ENCODE measurements at regions not wholly inside any gene's neighbourhood (a gene's known extent, or its start where the extent isn't known, plus 50 kb on each side); places are given as distances from the start of the nearest gene placed in this dataset.
"Not testable (repeated sequence)": the region's sequence is repeated elsewhere in the genome, so short reads cannot be mapped to it uniquely, and the experiment has no call there.

DNA sequence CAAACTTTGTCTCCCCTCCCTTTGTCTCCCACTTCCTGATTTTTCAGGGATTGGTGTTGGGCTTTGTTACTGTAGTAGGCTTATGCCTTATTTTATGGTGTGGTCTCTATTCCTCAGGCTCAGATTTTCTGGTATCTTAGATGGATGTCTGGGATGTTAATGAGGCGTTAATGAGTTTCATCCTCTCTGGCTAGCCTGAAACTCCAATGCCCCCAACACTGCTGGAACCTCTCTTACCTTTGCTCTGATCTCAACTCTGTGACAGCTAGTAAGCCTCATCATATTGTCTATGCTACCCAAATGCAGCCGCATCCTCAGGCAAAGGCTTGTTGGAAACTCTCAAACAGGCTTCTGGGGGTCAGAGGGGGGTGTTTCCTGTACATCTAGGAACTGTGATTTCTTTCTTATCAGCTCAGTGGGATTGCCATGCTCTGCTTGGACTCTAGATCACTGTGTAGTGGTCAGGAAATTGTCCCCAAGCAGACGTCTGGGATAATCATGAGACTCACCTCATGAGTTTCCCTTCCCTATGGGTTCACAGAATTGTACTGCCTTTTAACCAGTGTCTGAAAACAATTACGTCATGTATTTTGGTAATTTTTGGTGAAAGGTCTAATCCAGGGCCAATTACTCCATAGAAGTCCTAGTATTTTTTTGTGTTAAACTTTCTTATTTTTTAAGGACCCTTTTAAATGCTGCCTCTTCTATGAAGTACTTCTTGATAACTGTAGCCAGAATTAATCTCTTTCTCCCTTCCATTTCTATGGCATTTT, 88.8 kb upstream of the TRPC7 start:
- no peak for DNase-seq

DNA sequence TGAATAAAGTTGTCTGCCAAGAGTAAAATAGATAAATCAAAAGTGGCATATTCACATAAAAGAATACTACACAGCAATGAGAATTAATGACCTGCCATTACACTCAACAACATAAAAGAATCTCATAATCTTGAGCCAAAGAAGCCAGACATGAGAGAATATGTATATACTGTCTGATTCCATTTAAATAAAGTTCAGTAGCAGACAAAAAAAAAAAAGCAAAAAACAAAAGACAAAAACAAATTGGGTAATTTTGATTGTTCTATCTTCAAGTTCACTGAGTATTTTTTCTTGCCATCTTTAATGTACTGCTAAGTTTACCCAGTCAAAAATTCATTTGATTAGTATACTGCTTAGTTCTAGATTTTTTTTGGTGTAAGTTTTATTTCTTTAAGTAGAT, 87.9 kb upstream of the TRPC7 start:
- DNase-seq, result no peak

DNA sequence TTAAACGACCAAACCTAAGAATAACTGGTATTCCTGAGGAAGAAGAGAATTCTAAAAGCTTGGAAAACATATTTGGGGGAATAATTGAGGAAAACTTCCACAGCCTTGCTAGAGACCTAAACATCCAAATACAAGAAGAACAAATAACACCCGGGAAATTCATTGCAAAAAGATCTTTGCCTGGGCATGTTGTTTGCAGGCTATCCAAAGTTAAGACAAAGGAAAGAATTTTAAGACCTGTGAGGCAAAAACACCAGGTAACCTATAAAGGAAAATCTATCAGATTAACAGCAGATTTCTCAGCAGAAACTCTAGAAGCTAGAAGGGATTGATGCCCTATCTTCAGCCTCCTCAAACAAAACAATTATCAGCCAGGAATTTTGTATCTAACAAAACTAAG, 82.2 kb upstream of the TRPC7 start:
- not testable (repeated sequence) for DNase-seq

DNA sequence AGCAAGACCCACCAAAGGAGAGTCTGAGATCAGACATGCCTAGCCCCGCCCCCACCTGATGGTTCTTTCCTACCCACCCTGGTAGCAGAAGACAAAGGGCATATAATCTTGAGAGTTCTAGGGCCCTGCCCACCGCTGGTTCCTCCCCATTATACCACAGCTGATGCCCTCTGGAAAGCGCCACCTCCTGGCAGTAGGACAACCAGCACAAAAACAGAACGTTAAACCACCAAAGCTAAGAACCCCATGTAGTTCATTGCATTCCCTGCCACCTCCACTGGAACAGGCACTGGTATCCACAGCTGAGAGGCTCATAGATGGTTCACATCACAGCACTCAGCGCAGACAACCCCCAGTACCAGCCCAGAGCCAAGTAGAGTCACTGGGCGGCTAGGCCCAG, 81.2 kb upstream of the TRPC7 start:
- no peak for DNase-seq

DNA sequence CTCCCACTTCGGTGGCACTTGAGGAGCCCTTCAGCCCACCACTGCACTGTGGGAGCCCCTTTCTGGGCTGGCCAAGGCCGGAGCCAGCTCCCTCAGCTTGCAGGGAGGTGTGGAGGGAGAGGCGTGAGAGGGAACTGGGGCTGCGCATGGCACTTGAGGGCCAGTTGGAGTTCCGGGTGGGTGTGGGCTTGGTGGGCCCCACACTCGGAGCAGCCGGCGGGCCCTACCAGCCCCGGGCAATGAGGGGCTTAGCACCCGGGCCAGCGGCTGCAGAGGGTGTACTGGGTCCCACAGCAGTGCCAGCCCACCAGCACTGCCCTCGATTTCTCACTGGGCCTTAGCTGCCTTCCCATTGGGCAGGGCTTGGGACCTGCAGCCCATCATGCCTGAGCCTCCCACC, 78.8 kb upstream of the TRPC7 start:
- not testable (repeated sequence) for DNase-seq

DNA sequence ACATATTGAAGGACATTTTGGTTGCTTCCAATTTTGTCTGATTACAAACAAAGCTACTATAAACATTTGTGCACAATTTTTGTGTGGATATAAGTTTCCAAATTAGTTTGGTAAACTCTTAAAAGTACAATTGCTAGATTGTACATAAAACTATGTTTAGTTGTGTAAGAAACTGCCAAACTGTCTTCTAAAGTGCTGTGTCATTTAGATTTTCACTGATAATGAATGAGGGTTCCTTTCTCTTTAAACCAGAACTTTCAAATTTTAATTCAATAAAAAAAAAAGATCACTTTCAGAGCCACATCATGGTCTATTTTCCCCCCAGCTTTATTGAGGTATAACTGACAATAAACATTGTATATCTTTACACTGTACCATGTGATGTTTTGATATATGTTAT, 74.0 kb upstream of the TRPC7 start:
- no peak for DNase-seq

DNA sequence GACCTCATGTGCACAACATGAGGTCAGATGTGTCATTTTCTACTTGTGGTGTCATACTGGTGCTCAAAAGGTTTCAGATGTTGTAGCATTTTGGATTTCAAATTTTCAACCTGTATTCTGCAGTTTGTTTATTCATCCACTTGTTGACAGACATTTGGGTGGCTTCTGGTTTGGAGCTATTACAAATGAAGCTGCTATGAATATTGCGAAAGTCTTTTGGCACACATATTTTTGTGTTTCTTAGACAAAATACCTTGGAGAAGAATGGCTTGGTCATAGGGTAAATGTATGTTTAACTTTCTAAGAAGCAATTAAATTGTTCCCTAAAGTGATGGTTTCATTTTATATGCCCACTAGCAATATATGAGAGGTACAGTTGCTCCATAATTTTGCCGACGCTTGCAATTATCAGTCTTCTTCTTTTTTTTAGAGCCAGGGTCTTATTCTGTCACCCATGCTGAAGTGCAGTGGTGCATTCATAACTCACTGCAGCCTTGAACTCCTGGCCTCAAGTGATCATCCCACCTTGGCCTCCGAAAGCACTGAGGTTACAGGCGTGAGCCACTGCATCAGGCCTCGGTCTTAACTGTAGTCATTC, 70.7 kb upstream of the TRPC7 start:
- DNase-seq, result no peak

DNA sequence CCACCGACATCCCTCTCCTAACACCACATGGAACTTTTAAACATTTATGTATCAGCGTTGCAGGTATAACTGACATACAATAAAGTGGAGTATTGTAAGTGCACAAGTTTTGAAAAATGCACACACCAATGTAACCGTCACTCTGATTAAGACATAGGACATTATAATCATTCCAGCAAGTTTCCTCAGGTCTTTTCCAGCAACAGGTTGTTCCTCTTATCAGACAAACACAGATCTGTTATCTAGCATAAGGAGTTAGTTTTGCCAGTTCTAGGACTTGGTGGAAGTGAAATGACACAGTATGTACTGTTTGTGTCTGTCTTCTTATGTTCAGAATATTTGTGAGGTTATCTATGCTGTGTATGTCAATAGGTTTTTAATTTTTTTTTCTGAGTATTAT, 69.5 kb upstream of the TRPC7 start:
- DNase-seq, result no peak

DNA sequence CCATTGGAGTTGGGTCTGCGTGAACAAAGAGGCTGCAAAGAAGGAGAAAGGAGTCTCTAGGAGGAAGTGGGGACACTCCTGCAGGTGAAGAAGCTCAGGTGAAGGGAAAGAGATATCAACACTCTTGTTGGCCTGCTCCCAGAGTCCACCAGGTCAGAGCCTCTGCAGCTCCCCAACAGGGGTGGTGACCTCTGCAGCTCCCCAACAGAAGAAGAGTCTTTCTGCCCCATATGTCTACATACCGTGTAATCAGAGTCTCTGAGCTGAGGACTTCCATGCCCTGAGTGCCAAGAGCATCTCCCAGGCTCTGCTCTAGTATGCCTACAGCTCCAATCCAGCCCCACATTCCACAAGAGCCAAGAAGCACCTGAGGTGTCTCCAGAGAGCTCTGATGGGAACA, 67.4 kb upstream of the TRPC7 start:
- no peak for DNase-seq

DNA sequence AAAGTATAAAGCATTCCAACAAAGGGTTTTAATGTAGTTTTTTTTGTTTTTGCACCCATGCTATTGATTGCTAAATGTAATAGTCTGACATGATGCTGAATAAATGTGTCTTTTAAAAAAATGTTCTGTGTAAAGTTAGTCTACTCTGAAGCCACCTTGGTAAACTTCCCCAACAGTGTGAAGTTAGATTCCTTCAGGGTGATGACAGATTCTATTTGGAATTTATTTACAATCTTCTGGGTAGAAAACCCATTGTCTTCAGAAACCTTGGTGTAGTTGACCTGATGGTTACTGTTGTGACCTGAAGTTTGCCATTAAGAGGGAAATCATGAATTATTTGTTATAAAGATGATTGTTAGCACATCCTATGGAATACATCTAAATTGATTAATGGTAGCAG, 64.7 kb upstream of the TRPC7 start:
- DNase-seq, result no peak

DNA sequence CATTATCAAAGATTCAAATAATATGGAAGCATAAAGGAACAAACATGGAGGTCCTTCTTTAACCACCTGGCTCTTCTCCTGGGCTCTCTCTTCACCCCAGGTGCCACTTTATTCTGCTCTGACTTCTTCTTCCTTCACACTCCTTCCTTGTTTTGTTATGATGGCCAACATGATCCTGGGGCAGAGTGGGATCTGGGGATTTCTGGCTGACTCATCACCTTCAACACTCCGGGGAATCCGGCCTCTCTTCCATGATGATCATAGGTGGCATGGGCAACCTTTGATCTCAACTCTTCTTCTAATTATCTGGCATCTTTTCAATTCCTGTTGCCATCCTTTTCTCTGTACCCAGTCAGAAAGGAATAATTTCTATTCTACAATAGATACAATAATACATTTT, 62.1 kb upstream of the TRPC7 start:
- DNase-seq, result no peak

DNA sequence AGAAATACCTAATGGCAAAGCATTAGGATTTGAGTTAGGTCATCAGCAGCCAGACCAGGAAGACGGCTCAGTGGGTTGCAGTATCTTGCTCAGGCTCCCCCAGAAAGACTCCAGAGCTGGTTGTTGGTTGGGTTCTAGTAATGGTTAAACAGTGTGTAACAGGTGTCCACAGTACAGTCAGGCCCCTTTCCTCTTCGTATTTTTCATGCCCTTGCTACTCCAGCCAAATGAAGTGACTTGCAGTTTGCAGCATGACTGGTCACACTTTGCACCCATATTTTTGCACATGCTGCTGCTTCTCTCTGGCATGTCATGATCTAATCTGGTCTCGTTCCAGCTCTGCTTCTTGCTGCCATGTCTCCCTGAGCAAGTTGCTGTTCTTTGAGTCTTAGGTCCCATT, 60.6 kb upstream of the TRPC7 start:
- DNase-seq, result no peak

DNA sequence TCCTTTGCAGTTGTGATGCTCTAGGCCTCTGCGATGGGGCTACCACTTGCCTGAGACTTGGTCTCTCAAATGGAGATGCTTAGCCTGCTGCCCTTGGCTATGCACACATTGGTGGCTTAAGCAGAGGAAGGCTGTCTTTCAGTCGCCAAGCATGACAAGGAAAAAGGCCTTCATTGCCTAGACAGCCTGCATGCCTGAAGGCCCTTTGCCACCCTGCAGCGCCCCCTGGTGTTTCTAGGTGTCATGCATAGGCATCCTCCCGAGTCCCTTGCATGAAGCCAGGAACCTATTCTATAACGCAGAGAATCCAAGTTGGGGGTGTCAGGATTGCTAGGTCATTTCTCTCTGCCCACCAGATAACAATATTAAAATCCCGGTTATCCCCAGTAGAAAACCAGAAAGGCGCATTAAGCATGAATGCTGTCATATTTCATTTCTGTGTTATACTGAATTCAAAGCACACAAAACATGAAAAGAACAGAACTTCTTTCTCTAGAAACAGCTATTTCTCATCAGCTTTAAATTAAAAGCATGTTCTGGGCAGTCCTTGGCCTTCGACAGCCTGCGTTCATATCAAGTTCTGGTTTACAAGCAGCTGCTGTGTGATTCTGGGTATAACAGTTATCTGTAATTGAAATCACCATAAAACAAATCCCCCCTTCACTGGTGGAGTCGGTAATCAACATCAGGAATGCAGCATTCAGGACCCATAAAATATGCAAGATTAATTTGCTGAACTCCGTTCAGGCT, 59.7 kb upstream of the TRPC7 start:
- peak; percentile 44 to 46 for DNase-seq

DNA sequence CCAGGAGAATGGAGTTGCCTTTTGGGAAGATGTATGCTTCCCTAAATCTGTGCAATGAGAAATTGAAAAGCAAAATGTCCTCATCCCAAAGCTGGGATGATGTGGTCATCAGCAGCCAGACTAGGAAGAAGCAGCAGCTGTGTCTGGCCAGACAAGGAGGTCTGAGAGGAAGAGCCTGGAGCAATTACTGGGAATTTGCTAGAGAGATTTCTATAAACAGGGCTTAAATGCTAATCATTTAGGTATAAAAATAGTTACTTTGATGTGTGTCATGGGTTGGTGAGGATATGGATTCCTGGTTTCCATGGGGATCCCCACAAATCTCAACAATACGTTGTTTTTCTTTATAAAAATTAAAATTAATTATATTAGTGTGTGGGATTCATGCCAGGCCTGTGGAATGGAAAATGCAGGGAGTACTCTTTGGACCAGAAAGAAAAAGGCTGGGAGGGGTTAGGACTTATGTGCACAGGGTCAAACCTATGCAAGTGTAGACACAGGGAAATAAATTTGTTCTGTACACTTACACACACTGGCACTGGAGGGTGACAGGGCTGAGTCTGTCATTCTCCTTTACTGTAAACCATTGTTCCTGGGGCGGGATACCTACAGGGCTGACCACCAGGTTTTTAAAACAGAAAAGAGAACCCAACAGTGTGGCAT, 58.7 kb upstream of the TRPC7 start:
- no peak for DNase-seq

DNA sequence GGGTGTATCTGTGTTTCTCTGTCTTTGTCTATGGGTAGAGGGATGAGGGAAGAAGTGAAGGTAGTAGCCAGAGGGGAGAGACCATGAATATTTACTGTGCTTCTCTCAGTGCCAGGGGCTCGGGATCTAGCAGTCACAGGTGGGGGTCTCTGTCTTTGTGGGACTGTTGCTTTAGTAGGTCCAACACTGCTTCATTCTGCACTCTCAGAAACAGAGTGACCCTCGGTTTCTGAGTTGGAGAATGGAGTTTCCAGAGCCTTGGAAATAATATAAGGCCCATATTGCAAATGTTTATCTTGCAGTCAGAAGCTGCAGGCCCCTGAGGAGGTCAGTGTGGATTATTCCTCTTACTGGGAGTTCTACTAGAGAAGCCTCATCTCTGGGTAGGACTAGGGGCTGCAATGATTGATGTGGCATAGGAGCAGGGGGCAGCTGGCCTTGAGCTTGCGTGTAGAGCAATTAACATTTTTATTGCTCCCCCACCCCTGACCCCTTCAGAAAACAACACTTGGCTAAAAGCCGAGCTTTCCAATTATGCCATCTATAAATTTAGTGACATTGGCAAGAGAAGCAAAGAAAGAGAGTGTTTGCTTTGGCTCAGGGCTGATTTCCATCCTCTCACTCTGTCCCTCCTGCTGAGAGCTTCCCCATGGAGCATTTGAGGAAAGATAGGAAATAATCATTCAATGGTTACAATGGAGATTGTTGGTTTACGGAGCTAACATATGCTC, 55.0 kb upstream of the TRPC7 start:
- no peak for DNase-seq

DNA sequence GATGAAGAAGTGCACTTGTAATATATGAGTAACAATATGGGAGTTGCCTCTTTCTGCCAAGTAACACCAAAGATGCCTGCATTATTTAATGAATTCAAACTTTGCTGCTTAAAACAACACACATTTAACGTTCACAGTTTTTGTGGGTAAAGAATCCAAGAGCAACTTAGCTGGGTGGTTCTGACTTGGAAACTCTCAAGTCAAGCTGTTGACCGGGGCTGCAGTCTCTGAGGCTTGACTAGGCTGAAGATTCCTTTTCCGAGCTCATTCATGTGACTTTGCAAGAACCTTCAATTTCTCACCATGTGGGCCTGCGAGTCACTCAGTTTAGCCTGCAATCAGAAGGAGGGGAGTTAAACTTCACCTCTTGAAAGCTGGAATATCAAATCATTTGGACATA, 53.0 kb upstream of the TRPC7 start:
- no peak for DNase-seq

All from hippocampal formation (tissue), 2 donors.